Loucy (cell line): ENCODE measurements at regions not wholly inside any gene's neighbourhood (a gene's known extent, or its start where the extent isn't known, plus 50 kb on each side); places are given as distances from the start of the nearest gene placed in this dataset.

ENCODE experiments used
- H2AFZ ChIP-seq: fragments of 200-600 bp; sonication (generic); 2 replicates; pipeline ENCODE4 v1.6.0; 2016; ENCODE audit warnings: antibody characterized with exemption, mild to moderate bottlenecking, low read length, moderate library complexity
- H3F3A ChIP-seq: fragments of 200-600 bp; 2 replicates; pipeline ENCODE4 v1.6.0; 2016; ENCODE audit warnings: antibody characterized with exemption, low read depth, mild to moderate bottlenecking
- H3K27me3 ChIP-seq: fragments of 200-600 bp; sonication (generic); 2 replicates; pipeline ENCODE4 v1.6.1; 2014; ENCODE audit warnings: low read length, mild to moderate bottlenecking; ENCODE audit not compliant: insufficient read depth, poor library complexity, severe bottlenecking
- H3K36me3 ChIP-seq: fragments of 200-600 bp; sonication (generic); 2 replicates; pipeline ENCODE4 v1.6.1; 2016; ENCODE audit warnings: low read length; ENCODE audit not compliant: insufficient read depth
- H3K4me1 ChIP-seq: fragments of 200-600 bp; sonication (generic); 2 replicates; pipeline ENCODE4 v1.5.1; 2014; ENCODE audit warnings: low read length, mild to moderate bottlenecking; ENCODE audit not compliant: insufficient read depth, poor library complexity, severe bottlenecking
- H3K4me2 ChIP-seq: fragments of 200-600 bp; sonication (generic); 2 replicates; pipeline ENCODE4 v1.6.0; 2014; ENCODE audit warnings: antibody characterized with exemption, low read length, low read depth, mild to moderate bottlenecking; ENCODE audit not compliant: poor library complexity, severe bottlenecking
- H3K4me3 ChIP-seq: fragments of 200-600 bp; sonication (generic); 2 replicates; pipeline ENCODE4 v1.5.1; 2014; ENCODE audit warnings: low read length, mild to moderate bottlenecking, mixed read lengths; ENCODE audit not compliant: poor library complexity, severe bottlenecking
- H3K79me2 ChIP-seq: fragments of 200-600 bp; sonication (generic); 2 replicates; pipeline ENCODE4 v1.6.1; 2014; ENCODE audit warnings: low read length; ENCODE audit not compliant: insufficient read depth
- H3K9ac ChIP-seq: fragments of 200-600 bp; sonication (generic); 2 replicates; pipeline ENCODE4 v1.6.0; 2014; ENCODE audit warnings: mild to moderate bottlenecking, low read depth, low read length, moderate library complexity; ENCODE audit not compliant: poor library complexity, severe bottlenecking
- H3K9me2 ChIP-seq: fragments of 200-600 bp; sonication (generic); replicated peaks from 2 replicates; pipeline ENCODE4 v1.6.1; 2016; ENCODE audit warnings: low read depth, low read length, mixed read lengths
- H3K9me3 ChIP-seq: fragments of 200-600 bp; sonication (generic); 2 replicates; pipeline ENCODE4 v1.6.1; 2014; ENCODE audit warnings: mild to moderate bottlenecking, antibody characterized with exemption, low read length, low read depth; ENCODE audit not compliant: insufficient read depth
- H4K20me1 ChIP-seq: fragments of 200-600 bp; sonication (generic); 2 replicates; pipeline ENCODE4 v1.6.0; 2014; ENCODE audit warnings: antibody characterized with exemption, low read length, mild to moderate bottlenecking; ENCODE audit not compliant: insufficient read depth, poor library complexity, severe bottlenecking
- CTCF ChIP-seq: fragments of 200-600 bp; sonication (generic); conservative IDR thresholded peaks from 2 replicates; pipeline ENCODE4 v1.5.1; 2014; ENCODE audit warnings: mild to moderate bottlenecking, antibody characterized with exemption, low read length
- EZH2phosphoT487 ChIP-seq: fragments of 200-600 bp; IDR thresholded peaks from 2 replicates; pipeline ENCODE4 v1.6.1; 2018; ENCODE audit warnings: antibody characterized with exemption, mild to moderate bottlenecking, moderate library complexity, borderline replicate concordance

- H2AFZ ChIP-seq: no peak overlapping the region
- no peaks in the 10 kb centered on the region for H3K9me3 ChIP-seq
- H4K20me1 ChIP-seq: no peaks in the 10 kb centered on the region
- no peak overlapping the region for H3K4me2 ChIP-seq
- no peaks in the 10 kb centered on the region for H3K36me3 ChIP-seq
- H3K9me2 ChIP-seq: no peaks in the 10 kb centered on the region
- no peak overlapping the region for H3K4me3 ChIP-seq
- TF ChIP-seq EZH2phosphoT487: no peak
- no peak for TF ChIP-seq CTCF
- H3K79me2 ChIP-seq: no peaks in the 10 kb centered on the region
- H3F3A ChIP-seq: no peaks in the 10 kb centered on the region
- no peak overlapping the region for H3K9ac ChIP-seq
- no peaks in the 10 kb centered on the region for H3K4me1 ChIP-seq
- H3K27me3 ChIP-seq: no peaks in the 10 kb centered on the region
Measured at GRCh38 chr10:2145926-2146478, 408.7 kb upstream of the ADARB2 start.

DNA sequence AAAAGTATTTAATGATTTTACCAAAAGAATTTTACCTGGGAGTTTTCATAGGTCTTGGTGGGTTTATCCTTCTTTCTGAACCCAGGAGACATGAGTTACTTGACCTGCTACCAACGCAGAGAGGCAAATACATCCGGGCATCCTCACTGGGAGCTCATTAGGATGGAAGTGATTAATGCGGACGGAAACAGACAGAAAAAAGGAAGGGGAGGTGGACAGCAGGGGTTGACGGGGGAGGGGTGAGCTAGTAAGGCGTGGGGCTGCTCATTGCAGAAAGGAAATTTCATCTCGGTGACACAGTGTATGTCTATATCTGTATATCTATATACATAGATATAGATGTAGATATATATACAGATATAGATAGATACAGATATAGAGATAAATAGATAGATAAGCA is 408.2 kb upstream of the ADARB2 start:
- H3F3A ChIP-seq: no peaks in the 10 kb centered on the region
- TF ChIP-seq CTCF (no peak), EZH2phosphoT487 (no peak)
- H3K9me2 ChIP-seq: no peaks in the 10 kb centered on the region
- H3K27me3 ChIP-seq: no peaks in the 10 kb centered on the region
- no peaks in the 10 kb centered on the region for H3K4me1 ChIP-seq
- H3K9me3 ChIP-seq: no peaks in the 10 kb centered on the region
- no peak overlapping the region for H3K9ac ChIP-seq
- no peaks in the 10 kb centered on the region for H3K79me2 ChIP-seq
- H3K4me2 ChIP-seq: no peak overlapping the region
- H3K36me3 ChIP-seq: no peaks in the 10 kb centered on the region
- no peak overlapping the region for H3K4me3 ChIP-seq
- no peaks in the 10 kb centered on the region for H4K20me1 ChIP-seq
- H2AFZ ChIP-seq: no peak overlapping the region

GRCh38 chr10:2144584-2144983 is 407.3 kb upstream of the ADARB2 start:
- no peaks in the 10 kb centered on the region for H3K27me3 ChIP-seq
- H3F3A ChIP-seq: no peaks in the 10 kb centered on the region
- H3K9me3 ChIP-seq: no peaks in the 10 kb centered on the region
- H3K36me3 ChIP-seq: no peaks in the 10 kb centered on the region
- no peaks in the 10 kb centered on the region for H3K79me2 ChIP-seq
- H4K20me1 ChIP-seq: no peaks in the 10 kb centered on the region
- H3K9ac ChIP-seq: no peak overlapping the region
- H3K4me3 ChIP-seq: no peak overlapping the region
- H3K4me1 ChIP-seq: no peaks in the 10 kb centered on the region
- no peaks in the 10 kb centered on the region for H3K9me2 ChIP-seq
- TF ChIP-seq EZH2phosphoT487 (no peak), CTCF (no peak)
- H2AFZ ChIP-seq: no peak overlapping the region
- H3K4me2 ChIP-seq: no peak overlapping the region
